ENCODE measurements at regions not wholly inside any gene's neighbourhood (a gene's known extent, or its start where the extent isn't known, plus 50 kb on each side); places are given as distances from the start of the nearest gene placed in this dataset.
A peak's percentile ranks its signal among the peaks of the same experiment; 100 is the strongest.

DNA sequence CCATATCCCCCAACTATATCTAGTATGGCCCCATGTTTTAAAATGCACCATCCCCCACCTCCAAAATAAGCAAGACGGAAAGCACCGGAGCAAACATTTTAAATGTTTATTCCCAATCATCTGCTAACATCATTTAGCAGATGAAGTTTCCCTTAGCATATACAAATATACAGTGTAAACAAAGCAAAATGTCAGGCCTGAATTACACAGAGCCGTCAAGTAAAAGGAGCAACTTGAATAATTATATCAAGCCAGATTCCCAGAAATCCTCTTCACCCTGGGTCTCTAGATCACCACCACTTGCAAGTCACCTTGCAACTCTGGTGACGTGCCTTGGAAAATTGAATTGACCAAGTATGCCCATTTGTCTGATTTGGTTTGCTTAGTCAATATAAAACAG is 91.6 kb upstream of the COL1A2 start:
- DNase-seq (no peak), ATAC-seq (no peak)
- no peaks in the 10 kb centered on the region for H3K9me3 ChIP-seq
- intact Hi-C loops (cut with DNase I), result no loop called here
- no peaks in the 10 kb centered on the region for H3K36me3 ChIP-seq
- H3K27ac ChIP-seq, result peak overlapping the region; percentile 42
- peaks cover 7% of the 10 kb centered on the region for H3K4me1 ChIP-seq
- no peaks in the 10 kb centered on the region for H3K27me3 ChIP-seq
- H3K4me3 ChIP-seq, result no peak overlapping the region
- TF ChIP-seq, protein P1, sequence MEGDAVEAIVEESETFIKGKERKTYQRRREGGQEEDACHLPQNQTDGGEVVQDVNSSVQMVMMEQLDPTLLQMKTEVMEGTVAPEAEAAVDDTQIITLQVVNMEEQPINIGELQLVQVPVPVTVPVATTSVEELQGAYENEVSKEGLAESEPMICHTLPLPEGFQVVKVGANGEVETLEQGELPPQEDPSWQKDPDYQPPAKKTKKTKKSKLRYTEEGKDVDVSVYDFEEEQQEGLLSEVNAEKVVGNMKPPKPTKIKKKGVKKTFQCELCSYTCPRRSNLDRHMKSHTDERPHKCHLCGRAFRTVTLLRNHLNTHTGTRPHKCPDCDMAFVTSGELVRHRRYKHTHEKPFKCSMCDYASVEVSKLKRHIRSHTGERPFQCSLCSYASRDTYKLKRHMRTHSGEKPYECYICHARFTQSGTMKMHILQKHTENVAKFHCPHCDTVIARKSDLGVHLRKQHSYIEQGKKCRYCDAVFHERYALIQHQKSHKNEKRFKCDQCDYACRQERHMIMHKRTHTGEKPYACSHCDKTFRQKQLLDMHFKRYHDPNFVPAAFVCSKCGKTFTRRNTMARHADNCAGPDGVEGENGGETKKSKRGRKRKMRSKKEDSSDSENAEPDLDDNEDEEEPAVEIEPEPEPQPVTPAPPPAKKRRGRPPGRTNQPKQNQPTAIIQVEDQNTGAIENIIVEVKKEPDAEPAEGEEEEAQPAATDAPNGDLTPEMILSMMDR (IDR thresholded peaks at IDR 0.05), result no peak

DNA sequence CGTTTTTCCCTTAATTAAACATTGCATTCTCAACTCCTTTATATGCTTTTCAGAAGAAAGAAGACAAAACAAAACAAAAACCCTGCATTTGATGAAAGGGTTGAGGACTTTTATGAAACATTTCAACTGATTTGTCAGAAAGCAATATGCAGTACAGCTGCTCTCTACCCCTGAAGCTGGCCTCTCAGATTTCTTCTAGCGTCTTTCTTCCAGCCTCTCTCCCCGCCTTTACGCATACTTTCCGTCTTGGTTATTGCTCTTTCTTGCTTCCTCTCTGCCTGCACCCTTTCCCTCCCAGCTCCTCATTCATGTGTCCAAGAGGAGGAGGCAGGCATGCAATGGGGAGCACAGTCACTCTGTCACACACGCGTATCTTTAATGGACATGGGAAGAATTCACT is 91.0 kb upstream of the COL1A2 start:
- H3K4me3 ChIP-seq, result no peak overlapping the region
- intact Hi-C loops (cut with DNase I), result no loop called here
- ATAC-seq (no peak), DNase-seq (no peak)
- H3K4me1 ChIP-seq, result peaks cover 7% of the 10 kb centered on the region
- peak overlapping the region; percentile 36 for H3K27ac ChIP-seq
- H3K27me3 ChIP-seq, result no peaks in the 10 kb centered on the region
- no peaks in the 10 kb centered on the region for H3K9me3 ChIP-seq
- H3K36me3 ChIP-seq, result no peaks in the 10 kb centered on the region
- TF ChIP-seq, protein P1 (IDR thresholded peaks at IDR 0.05), result no peak

DNA sequence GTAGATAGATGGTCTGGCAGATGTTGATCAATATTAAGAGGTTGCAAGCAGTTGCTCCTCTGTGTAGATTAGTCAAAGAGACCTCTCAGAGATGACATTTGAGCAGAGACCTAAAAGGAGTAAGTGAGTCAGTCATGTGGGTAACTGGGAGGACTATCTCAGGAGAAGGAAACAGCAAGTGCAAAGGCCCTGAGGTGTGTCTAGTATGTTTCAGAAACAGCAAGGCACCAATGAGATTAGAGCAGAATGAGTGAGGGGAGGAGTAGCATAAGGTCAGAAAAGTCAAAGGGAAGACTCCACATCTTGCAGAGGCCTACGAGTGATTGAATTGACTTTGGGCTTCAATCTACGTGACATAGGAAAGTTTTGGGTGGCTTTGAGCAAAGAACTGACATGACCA is 89.8 kb upstream of the COL1A2 start:
- Histone ChIP-seq H3K4me3 (no peak overlapping the region), H3K4me1 (peaks cover 7% of the 10 kb centered on the region), H3K36me3 (no peaks in the 10 kb centered on the region), H3K9me3 (no peaks in the 10 kb centered on the region), H3K27ac (no peak overlapping the region), H3K27me3 (no peaks in the 10 kb centered on the region)
- intact Hi-C loops (cut with DNase I), result no loop called here
- TF ChIP-seq, protein P1 (IDR thresholded peaks at IDR 0.05), result no peak
- DNase-seq (no peak), ATAC-seq (no peak)

DNA sequence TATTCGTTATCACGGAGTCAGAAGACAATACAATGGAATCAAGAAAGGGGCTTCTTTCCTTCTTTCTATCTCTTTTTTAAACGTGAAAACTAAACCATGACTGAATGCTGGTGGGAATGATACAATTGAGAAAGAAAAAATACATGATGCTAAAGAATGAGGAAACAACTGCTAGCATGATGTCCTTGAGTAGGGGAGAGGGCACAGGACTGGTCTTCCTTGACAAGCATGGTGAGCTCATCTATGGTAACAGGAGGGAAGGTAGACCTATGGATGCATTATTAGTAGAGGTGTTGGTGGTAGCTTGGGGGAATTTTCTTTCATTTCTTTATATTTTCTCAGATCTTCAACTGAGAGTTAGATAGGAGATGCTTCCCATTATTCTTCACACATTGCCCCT is 88.9 kb upstream of the COL1A2 start:
- Histone ChIP-seq H3K27ac (no peak overlapping the region), H3K4me1 (peaks cover 7% of the 10 kb centered on the region), H3K27me3 (no peaks in the 10 kb centered on the region), H3K4me3 (no peak overlapping the region), H3K36me3 (no peaks in the 10 kb centered on the region), H3K9me3 (no peaks in the 10 kb centered on the region)
- DNase-seq (no peak), ATAC-seq (no peak)
- intact Hi-C loops (cut with DNase I), result no loop called here
- TF ChIP-seq, protein P1 (IDR thresholded peaks at IDR 0.05), result no peak

DNA sequence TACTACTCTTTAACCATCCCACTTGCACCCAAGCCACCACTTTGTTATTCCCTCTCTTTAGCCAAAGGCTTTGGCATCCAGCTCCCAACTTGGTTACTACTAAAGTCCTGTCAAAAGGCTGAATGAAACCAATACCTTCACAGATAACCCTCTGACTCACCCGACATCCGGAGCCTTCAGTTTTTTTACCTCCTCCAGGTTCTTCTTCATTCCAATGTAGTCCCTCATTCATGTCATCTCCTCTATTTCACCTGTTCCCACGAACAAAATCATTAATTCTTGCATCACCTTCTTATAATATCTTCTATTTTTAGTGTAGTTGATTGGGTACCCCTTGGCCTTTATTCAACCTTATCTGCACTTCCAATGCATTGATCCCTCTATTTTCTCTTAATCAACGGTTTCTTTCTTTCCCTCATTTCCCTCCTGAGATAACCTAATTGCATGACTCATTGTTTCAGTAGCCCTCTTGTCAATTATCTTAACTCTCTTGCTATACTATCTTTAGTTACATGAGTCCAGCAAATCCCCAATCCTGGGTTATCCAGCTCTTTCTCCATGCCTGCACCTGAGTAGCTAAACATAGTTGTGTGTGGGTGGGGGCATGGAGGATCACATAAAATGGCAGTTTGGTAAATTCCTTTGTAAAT is 87.2 kb upstream of the COL1A2 start:
- intact Hi-C loops (cut with DNase I), result no loop called here
- no peak overlapping the region for H3K27ac ChIP-seq

More for the DNA sequence above, 87.2 kb upstream of the COL1A2 start:
- no peak overlapping the region for H3K4me3 ChIP-seq
- no peaks in the 10 kb centered on the region for H3K36me3 ChIP-seq
- TF ChIP-seq, protein P1 (IDR thresholded peaks at IDR 0.05), result no peak
- no peaks in the 10 kb centered on the region for H3K9me3 ChIP-seq
- ATAC-seq (no peak), DNase-seq (no peak)
- no peaks in the 10 kb centered on the region for H3K27me3 ChIP-seq
- H3K4me1 ChIP-seq, result no peaks in the 10 kb centered on the region
